HG03108 (cell line): ENCODE measurements at regions not wholly inside any gene's neighbourhood (a gene's known extent, or its start where the extent isn't known, plus 50 kb on each side); places are given as distances from the start of the nearest gene placed in this dataset.

Experiments used
- ATAC-seq: cut with Tn5 transposase; IDR thresholded peaks from one replicate; pipeline ENCODE4 v1.9.1; 2021; ENCODE audit warnings: moderate library complexity; ENCODE audit not compliant: unreplicated experiment

GRCh38 chr2:157935378-157935906, 59.3 kb upstream of the ACVR1 start:
- no peak for ATAC-seq

GRCh38 chr2:157934684-157935377, 58.7 kb upstream of the ACVR1 start:
- ATAC-seq: no peak

DNA sequence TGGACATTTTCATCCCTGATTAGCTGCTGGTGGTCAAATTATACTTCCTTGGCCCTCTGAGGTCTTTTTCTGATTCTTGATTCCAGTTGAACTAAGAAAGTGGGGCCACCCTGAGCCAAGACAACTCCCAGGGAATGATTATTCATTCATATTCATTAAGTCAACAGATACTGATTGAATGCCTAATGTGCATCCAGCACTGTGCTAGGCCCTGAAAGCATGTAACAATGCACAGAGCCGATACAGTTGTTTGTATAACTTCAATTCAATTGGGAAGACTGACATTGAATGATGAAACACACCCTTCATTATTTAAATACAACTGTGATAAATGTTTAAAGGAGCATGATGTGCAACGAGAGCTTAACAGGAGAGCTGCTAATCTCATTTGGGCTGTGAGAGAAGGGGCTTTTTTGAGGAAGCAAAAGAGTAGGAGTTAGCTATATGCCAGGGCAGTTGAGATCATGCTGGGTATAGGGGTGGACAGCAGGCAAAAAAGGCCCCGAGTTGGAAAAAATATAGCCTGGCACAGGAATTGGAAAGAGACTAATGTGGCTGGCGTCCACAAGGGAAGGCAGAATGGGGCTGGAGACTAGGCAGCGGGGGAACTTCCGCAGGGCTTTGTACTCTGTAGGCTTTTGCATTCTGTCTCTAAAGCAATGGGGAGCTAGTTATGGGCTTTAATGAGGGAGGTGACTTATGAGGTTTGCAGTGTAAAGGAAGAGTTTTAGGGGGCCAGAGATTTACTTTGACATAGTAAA, 57.2 kb upstream of the ACVR1 start:
- ATAC-seq: no peak

- ATAC-seq: no peak
These were observed 56.5 kb upstream of the ACVR1 start for GRCh38 chr2:157932480-157933159.

- ATAC-seq: no peak
These were observed 55.4 kb upstream of the ACVR1 start for GRCh38 chr2:157931542-157931941.

GRCh38 chr2:157930728-157931127, 54.6 kb upstream of the ACVR1 start:
- no peak for ATAC-seq

GRCh38 chr2:157929871-157930667, 53.9 kb upstream of the ACVR1 start:
- ATAC-seq: no peak

DNA sequence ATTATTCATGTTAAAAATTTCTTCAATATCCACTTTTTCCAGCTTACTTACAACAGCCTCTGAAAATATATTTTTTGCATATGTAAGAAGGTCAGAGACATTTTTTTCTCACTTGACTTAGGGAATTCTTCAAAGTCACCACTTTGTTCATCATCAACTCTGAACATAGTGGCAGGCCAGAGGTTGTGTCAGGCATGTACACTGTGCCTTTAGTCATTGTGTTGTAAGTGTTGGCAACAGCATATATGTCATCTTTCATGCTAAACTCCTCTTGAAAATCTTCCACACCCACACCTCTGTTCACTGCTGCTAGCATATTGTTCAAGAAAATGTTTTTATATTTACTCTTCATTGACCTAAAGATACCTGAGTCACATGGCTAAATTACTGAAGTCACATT, 52.2 kb upstream of the ACVR1 start:
- ATAC-seq: no peak

GRCh38 chr2:157927155-157927554, 51.0 kb upstream of the ACVR1 start:
- no peak for ATAC-seq
